Pancreas (tissue), 10 donors: ENCODE measurements at regions not wholly inside any gene's neighbourhood (a gene's known extent, or its start where the extent isn't known, plus 50 kb on each side); places are given as distances from the start of the nearest gene placed in this dataset.

ENCODE experiments used
- ATAC-seq, 4 donors: fragments of 200-7000 bp; cut with Tn5 transposase; one replicate each; pipeline versions ENCODE4 v1.8.0 to v1.9.1; 2020; ENCODE audit warnings: mild to moderate bottlenecking in 4 of 4, moderate library complexity in 4 of 4
- DNase-seq, 6 donors: peaks; one replicate each; pipeline ENCODE4 v3.0.0-alpha.2; 2020
- FAIRE-seq: peaks from 2 replicates; lab custom pipeline; 2012; peaks lifted over from hg19 to GRCh38; lab: Jason Lieb, UNC
- H3K27ac ChIP-seq, 4 donors: fragments of 200-600 bp; sonication (generic); 1 replicate in 3 of 4; 2 replicates in 1 of 4; pipeline versions ENCODE4 v1.5.0 to v1.8.0; 2020
- H3K27me3 ChIP-seq, 4 donors: fragments of 200-600 bp; one replicate each; pipeline ENCODE4 v1.8.0; 2021
- H3K36me3 ChIP-seq, 3 donors: fragments of 200-600 bp; sonication (generic) in 1 of 3; one replicate each; pipeline versions ENCODE4 v1.5.0 to v1.8.0; 2020 to 2021
- H3K4me1 ChIP-seq, 3 donors: fragments of 200-600 bp; one replicate each; pipeline ENCODE4 v1.8.0; 2021
- H3K4me3 ChIP-seq, 4 donors: fragments of 200-600 bp; sonication (generic) in 2 of 4; one replicate each; pipeline versions ENCODE4 v1.5.0 to v1.8.0; 2020 to 2021
- H3K9me3 ChIP-seq, 4 donors: fragments of 200-600 bp; one replicate each; pipeline ENCODE4 v1.8.0; 2021
- WGBS, 2 donors: extraction: QIAGEN DNeasy Blood & Tissue Kit; methylation state at CpG; one replicate each; pipeline ENCODE4 v1.1.7; 2013; 5-methylcytosine and 5-hydroxymethylcytosine counted together
- intact Hi-C, 3 donors: fragments of 100-400 bp; cut with DNase I; formaldehyde crosslinking; loops; one replicate each; pipeline versions ENCODE4 v1.11.1 to v1.14.2; 2022
- TF ChIP-seq, protein P1 (sequence below), 4 donors: fragments of 200-600 bp; sonication (generic) in 3 of 4; IDR thresholded peaks; one replicate each; pipeline versions ENCODE4 v1.5.0 to v1.8.0; 2021; ENCODE audit warnings: antibody characterized with exemption in 4 of 4
- donor health status: healthy with polysubstance abuse.
- donor health status: DM: no; HTN: no; CAD: no; lungs with moderate emphysema.
- donor health status: DM: no; HTN: no; CAD: no.
- donor health status: control.
- donor health status: control.
- donor health status: Bipolar disorder and iron deficiency.
- donor health status: DM: yes; HTN: yes; CAD: no.
- donor health status: DM: no; HTN: no; CAD: no.
- donor health status: DM: no; HTN: no; CAD: no.
- donor health status: DM: yes; HTN: yes; CAD: no.

DNA sequence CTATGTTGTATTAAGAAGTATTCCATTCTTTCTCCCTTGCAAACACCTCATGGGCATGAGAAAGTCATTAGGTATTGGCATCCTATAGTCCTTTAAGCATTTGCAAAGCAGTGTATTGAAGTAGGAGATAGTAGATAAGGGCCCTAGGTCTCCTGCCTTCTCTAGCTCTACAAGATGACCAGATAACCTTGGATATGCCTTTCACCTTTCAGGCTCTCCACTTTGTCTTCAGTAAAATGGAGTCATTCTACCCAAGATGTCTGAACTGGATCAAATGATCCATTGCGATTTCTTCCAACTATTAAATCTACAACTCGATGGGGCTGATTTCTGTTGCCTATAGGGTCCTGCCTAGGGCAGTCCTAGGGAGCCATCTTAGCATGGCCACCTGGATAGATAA is 132.1 kb upstream of the BTG1 start:
- Histone ChIP-seq H3K9me3 (no peaks in the 10 kb centered on the region), H3K27ac (no peak overlapping the region), H3K36me3 (no peaks in the 10 kb centered on the region), H3K4me3 (no peak overlapping the region), H3K4me1 (no peaks in the 10 kb centered on the region), H3K27me3 (no peaks in the 10 kb centered on the region)
- FAIRE-seq (no peak), DNase-seq (no peak), ATAC-seq (no peak)
- 48 to 50% methylated on average over 2 of the region's 2 CpGs for WGBS, 2 donors
- TF ChIP-seq, protein P1, sequence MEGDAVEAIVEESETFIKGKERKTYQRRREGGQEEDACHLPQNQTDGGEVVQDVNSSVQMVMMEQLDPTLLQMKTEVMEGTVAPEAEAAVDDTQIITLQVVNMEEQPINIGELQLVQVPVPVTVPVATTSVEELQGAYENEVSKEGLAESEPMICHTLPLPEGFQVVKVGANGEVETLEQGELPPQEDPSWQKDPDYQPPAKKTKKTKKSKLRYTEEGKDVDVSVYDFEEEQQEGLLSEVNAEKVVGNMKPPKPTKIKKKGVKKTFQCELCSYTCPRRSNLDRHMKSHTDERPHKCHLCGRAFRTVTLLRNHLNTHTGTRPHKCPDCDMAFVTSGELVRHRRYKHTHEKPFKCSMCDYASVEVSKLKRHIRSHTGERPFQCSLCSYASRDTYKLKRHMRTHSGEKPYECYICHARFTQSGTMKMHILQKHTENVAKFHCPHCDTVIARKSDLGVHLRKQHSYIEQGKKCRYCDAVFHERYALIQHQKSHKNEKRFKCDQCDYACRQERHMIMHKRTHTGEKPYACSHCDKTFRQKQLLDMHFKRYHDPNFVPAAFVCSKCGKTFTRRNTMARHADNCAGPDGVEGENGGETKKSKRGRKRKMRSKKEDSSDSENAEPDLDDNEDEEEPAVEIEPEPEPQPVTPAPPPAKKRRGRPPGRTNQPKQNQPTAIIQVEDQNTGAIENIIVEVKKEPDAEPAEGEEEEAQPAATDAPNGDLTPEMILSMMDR (IDR thresholded peaks at IDR 0.05) = no peak
- intact Hi-C loops = no loop called here

DNA sequence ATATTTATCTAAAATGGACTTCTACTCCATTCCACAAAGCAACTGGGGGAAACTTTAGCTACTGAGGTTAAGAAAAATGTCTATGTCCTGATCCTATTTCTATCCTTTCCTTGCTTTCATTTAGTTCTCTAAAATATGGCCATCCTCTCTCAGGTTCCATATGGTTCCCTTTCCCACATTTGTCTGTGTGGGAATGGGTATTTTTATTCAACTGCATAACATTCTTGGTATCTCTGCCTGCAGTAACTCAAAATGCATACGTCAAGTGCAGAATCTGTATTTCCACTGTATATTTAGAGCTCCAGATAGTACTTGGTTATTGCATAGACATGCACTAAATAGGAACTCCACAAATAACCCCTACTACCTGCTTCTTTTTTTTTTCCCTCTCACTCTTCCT is 130.6 kb upstream of the BTG1 start:
- ATAC-seq (no peak), DNase-seq (no peak), FAIRE-seq (no peak)
- no peaks in the 10 kb centered on the region for H3K27me3 ChIP-seq
- 72 to 90% methylated on average over 1 of the region's 1 CpG for WGBS, 2 donors
- no peak overlapping the region for H3K4me3 ChIP-seq
- TF ChIP-seq, protein P1 (IDR thresholded peaks at IDR 0.05) = no peak
- H3K27ac ChIP-seq = no peak overlapping the region
- H3K9me3 ChIP-seq = no peaks in the 10 kb centered on the region
- intact Hi-C loops = no loop called here
- H3K4me1 ChIP-seq = no peaks in the 10 kb centered on the region
- H3K36me3 ChIP-seq = no peaks in the 10 kb centered on the region

DNA sequence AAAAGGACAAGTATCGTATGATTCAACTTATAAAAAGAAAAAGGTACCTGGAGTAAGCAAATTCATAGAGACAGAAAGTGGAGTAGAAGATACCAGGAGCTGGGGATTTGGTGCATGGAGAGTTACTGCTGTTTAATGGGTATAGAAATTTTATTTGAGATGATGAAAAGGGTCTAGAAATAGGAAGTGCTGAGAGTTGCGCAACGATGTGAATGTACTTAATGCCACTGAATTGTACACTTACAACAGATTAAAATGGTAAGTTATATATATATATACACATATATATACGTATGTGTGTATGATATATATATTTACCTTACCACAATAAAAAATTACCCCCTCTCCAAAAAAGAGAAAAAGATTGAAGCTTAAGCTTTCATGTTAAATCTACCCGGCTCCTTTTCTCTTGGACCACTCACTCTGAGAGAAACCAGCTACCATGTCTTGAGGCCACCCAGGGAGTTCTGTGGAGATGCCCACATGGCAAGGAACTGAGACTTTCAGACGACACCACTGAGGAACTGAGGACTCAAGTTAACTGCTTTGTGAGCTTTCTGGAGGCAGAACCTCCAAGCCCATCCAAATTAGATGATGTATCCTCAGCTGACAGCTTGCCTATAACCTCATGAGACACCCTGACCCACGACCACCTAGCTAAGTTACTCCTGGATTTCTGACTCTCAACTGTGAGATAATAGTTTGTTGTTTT is 130.0 kb upstream of the BTG1 start:
- ATAC-seq (no peak), DNase-seq (no peak)

DNA sequence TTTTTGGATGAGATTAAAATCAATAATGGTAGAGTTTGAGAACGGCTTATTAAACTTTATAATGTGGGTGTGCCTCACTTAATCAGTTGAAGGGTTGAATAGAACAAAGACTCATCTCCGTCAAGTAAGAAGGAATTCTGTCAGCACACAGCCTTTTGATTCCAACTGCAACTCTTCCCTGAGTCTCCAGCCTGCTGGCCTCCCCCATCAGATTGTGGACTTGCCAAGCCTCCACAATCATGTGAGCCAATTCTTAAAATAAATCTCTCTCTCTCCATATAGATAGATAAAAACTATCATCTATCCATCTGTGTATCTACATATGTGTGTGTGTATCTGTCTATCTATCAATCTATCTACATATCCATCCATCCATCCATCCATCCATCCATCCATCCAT is 127.4 kb upstream of the BTG1 start:
- intact Hi-C loops = no loop called here
- Histone ChIP-seq H3K27me3 (no peaks in the 10 kb centered on the region), H3K27ac (no peak overlapping the region), H3K9me3 (no peaks in the 10 kb centered on the region), H3K36me3 (no peaks in the 10 kb centered on the region), H3K4me3 (no peak overlapping the region), H3K4me1 (no peaks in the 10 kb centered on the region)
- 81 to 89% methylated on average over 2 of the region's 2 CpGs for WGBS, 2 donors
- DNase-seq (no peak), ATAC-seq (no peak), FAIRE-seq (no peak)
- TF ChIP-seq, protein P1 (IDR thresholded peaks at IDR 0.05) = no peak

More for the DNA sequence above, 130.0 kb upstream of the BTG1 start:
- 73 to 77% methylated on average over 7 of the region's 7 CpGs for WGBS, 2 donors
- no peaks in the 10 kb centered on the region for H3K4me1 ChIP-seq
- intact Hi-C loops = no loop called here
- no peak overlapping the region for H3K4me3 ChIP-seq
- no peak for FAIRE-seq
- H3K36me3 ChIP-seq = no peaks in the 10 kb centered on the region
- TF ChIP-seq, protein P1 (IDR thresholded peaks at IDR 0.05) = no peak
- no peaks in the 10 kb centered on the region for H3K27me3 ChIP-seq
- H3K9me3 ChIP-seq = no peaks in the 10 kb centered on the region
- no peak overlapping the region for H3K27ac ChIP-seq
